ENCODE measurements at regions not wholly inside any gene's neighbourhood (a gene's known extent, or its start where the extent isn't known, plus 50 kb on each side); places are given as distances from the start of the nearest gene placed in this dataset.
A peak's percentile ranks its signal among the peaks of the same experiment; 100 is the strongest.

- WGBS, 2 donors (ENCODE audit: extremely low coverage in 2 of 2, insufficient read length in 2 of 2, insufficient replicate concordance in 1 of 2), result no CpG with 5 or more reads among the region's 3 CpGs
These were observed 74.5 kb downstream of the ETAA1 start for GRCh38 chr2:67471681-67472080.

GRCh38 chr2:67476809-67477790, 80.0 kb downstream of the ETAA1 start:
- no peaks in the 10 kb centered on the region for H3K27me3 ChIP-seq (ENCODE audit: control insufficient read depth in 3 of 3, insufficient read depth in 3 of 3, low read depth in 1 of 3, low read length in 3 of 3)
- H4K91ac ChIP-seq (ENCODE audit: low read depth, low read length, poor library complexity), result no peak overlapping the region

More at GRCh38 chr2:67471681-67472080, 74.5 kb downstream of the ETAA1 start:
- Histone ChIP-seq H3K9me3 (replicated peaks in 1 of 2; ENCODE audit: control insufficient read depth in 2 of 2, insufficient read depth in 1 of 2, low read depth in 1 of 2, low read length in 2 of 2) (no peaks in the 10 kb centered on the region), H2AFZ (ENCODE audit: low read length) (no peak overlapping the region), H2BK120ac (ENCODE audit: low read depth, low read length) (no peak overlapping the region), H3K4me3 (ENCODE audit: low read length in 2 of 2) (no peak overlapping the region), H3K14ac (ENCODE audit: low read length) (no peak overlapping the region), H3K79me1 (ENCODE audit: low read depth, low read length) (no peaks in the 10 kb centered on the region), H3K27me3 (ENCODE audit: control insufficient read depth in 3 of 3, insufficient read depth in 3 of 3, low read depth in 1 of 3, low read length in 3 of 3) (no peaks in the 10 kb centered on the region), H3K9ac (ENCODE audit: low read depth, low read length, poor library complexity) (no peak overlapping the region), H4K8ac (ENCODE audit: low read depth, low read length) (no peak overlapping the region), H3K18ac (ENCODE audit: low read length) (no peak overlapping the region), H2BK12ac (ENCODE audit: low read length) (no peak overlapping the region), H3K4ac (ENCODE audit: low read length) (no peak overlapping the region), H3K4me1 (ENCODE audit: control insufficient read depth in 2 of 2, insufficient read depth in 1 of 2, low read depth in 1 of 2, low read length in 2 of 2) (no peaks in the 10 kb centered on the region), H3K4me2 (ENCODE audit: insufficient read depth, low read length, poor library complexity, severe bottlenecking) (no peak overlapping the region), H3K23ac (ENCODE audit: low read depth, low read length, poor library complexity) (no peak overlapping the region), H4K91ac (ENCODE audit: low read depth, low read length, poor library complexity) (no peak overlapping the region), H3K27ac (replicated peaks; ENCODE audit: low read length) (no peak overlapping the region), H2AK5ac (ENCODE audit: low read depth, low read length) (no peak overlapping the region), H2BK15ac (ENCODE audit: low read length) (no peak overlapping the region), H2BK5ac (ENCODE audit: low read length) (no peak overlapping the region), H3K36me3 (replicated peaks in 1 of 2; ENCODE audit: control insufficient read depth in 2 of 2, insufficient read depth in 2 of 2, low read length in 2 of 2) (no peaks in the 10 kb centered on the region)
- no peak for DNase-seq (ENCODE audit: low spot score)

GRCh38 chr2:67479261-67479660, 82.1 kb downstream of the ETAA1 start:
- Histone ChIP-seq H3K9ac (ENCODE audit: low read depth, low read length, poor library complexity) (no peak overlapping the region), H3K36me3 (replicated peaks in 1 of 2; ENCODE audit: control insufficient read depth in 2 of 2, insufficient read depth in 2 of 2, low read length in 2 of 2) (no peaks in the 10 kb centered on the region), H2BK5ac (ENCODE audit: low read length) (no peak overlapping the region), H2AK5ac (ENCODE audit: low read depth, low read length) (no peak overlapping the region), H2BK12ac (ENCODE audit: low read length) (no peak overlapping the region), H3K4me1 (ENCODE audit: control insufficient read depth in 2 of 2, insufficient read depth in 1 of 2, low read depth in 1 of 2, low read length in 2 of 2) (no peaks in the 10 kb centered on the region), H2BK120ac (ENCODE audit: low read depth, low read length) (no peak overlapping the region), H3K4me3 (ENCODE audit: low read length in 2 of 2) (no peak overlapping the region), H4K8ac (ENCODE audit: low read depth, low read length) (no peak overlapping the region), H4K91ac (ENCODE audit: low read depth, low read length, poor library complexity) (no peak overlapping the region), H3K27ac (replicated peaks; ENCODE audit: low read length) (no peak overlapping the region), H3K23ac (ENCODE audit: low read depth, low read length, poor library complexity) (no peak overlapping the region), H2BK15ac (ENCODE audit: low read length) (no peak overlapping the region), H2AFZ (ENCODE audit: low read length) (no peak overlapping the region), H3K14ac (ENCODE audit: low read length) (no peak overlapping the region), H3K27me3 (ENCODE audit: control insufficient read depth in 3 of 3, insufficient read depth in 3 of 3, low read depth in 1 of 3, low read length in 3 of 3) (no peaks in the 10 kb centered on the region), H3K4me2 (ENCODE audit: insufficient read depth, low read length, poor library complexity, severe bottlenecking) (no peak overlapping the region), H3K9me3 (replicated peaks in 1 of 2; ENCODE audit: control insufficient read depth in 2 of 2, insufficient read depth in 1 of 2, low read depth in 1 of 2, low read length in 2 of 2) (no peaks in the 10 kb centered on the region), H3K4ac (ENCODE audit: low read length) (no peak overlapping the region), H3K18ac (ENCODE audit: low read length) (no peak overlapping the region), H3K79me1 (ENCODE audit: low read depth, low read length) (no peaks in the 10 kb centered on the region)
- WGBS, 2 donors (ENCODE audit: extremely low coverage in 2 of 2, insufficient read length in 2 of 2, insufficient replicate concordance in 1 of 2), result no CpG with 5 or more reads among the region's 1 CpG
- DNase-seq (ENCODE audit: low spot score), result no peak

More at GRCh38 chr2:67476809-67477790, 80.0 kb downstream of the ETAA1 start:
- no peak for DNase-seq (ENCODE audit: low spot score)
- no peak overlapping the region for H2AK5ac ChIP-seq (ENCODE audit: low read depth, low read length)
- H3K4me1 ChIP-seq (ENCODE audit: control insufficient read depth in 2 of 2, insufficient read depth in 1 of 2, low read depth in 1 of 2, low read length in 2 of 2), result no peaks in the 10 kb centered on the region
- H3K79me1 ChIP-seq (ENCODE audit: low read depth, low read length), result no peaks in the 10 kb centered on the region
- no peak overlapping the region for H3K23ac ChIP-seq (ENCODE audit: low read depth, low read length, poor library complexity)
- H3K9ac ChIP-seq (ENCODE audit: low read depth, low read length, poor library complexity), result no peak overlapping the region
- no peak overlapping the region for H3K27ac ChIP-seq (replicated peaks; ENCODE audit: low read length)
- no peak overlapping the region for H2BK5ac ChIP-seq (ENCODE audit: low read length)
- no peak overlapping the region for H3K4ac ChIP-seq (ENCODE audit: low read length)
- no peak overlapping the region for H3K4me2 ChIP-seq (ENCODE audit: insufficient read depth, low read length, poor library complexity, severe bottlenecking)
- H3K9me3 ChIP-seq (replicated peaks in 1 of 2; ENCODE audit: control insufficient read depth in 2 of 2, insufficient read depth in 1 of 2, low read depth in 1 of 2, low read length in 2 of 2), result no peaks in the 10 kb centered on the region
- WGBS, 2 donors (ENCODE audit: extremely low coverage in 2 of 2, insufficient read length in 2 of 2, insufficient replicate concordance in 1 of 2), result no CpG with 5 or more reads among the region's 9 CpGs
- H4K8ac ChIP-seq (ENCODE audit: low read depth, low read length), result no peak overlapping the region
- no peak overlapping the region for H2BK15ac ChIP-seq (ENCODE audit: low read length)
- no peak overlapping the region for H3K14ac ChIP-seq (ENCODE audit: low read length)
- no peak overlapping the region for H3K18ac ChIP-seq (ENCODE audit: low read length)
- no peak overlapping the region for H2BK120ac ChIP-seq (ENCODE audit: low read depth, low read length)
- no peak overlapping the region for H2AFZ ChIP-seq (ENCODE audit: low read length)
- H3K36me3 ChIP-seq (replicated peaks in 1 of 2; ENCODE audit: control insufficient read depth in 2 of 2, insufficient read depth in 2 of 2, low read length in 2 of 2), result no peaks in the 10 kb centered on the region
- H3K4me3 ChIP-seq (ENCODE audit: low read length in 2 of 2), result no peak overlapping the region
- H2BK12ac ChIP-seq (ENCODE audit: low read length), result no peak overlapping the region

GRCh38 chr2:67485431-67485830, 88.3 kb downstream of the ETAA1 start:
- Histone ChIP-seq H3K4me3 (ENCODE audit: low read length in 2 of 2) (no peak overlapping the region), H2BK5ac (ENCODE audit: low read length) (no peak overlapping the region), H2AFZ (ENCODE audit: low read length) (no peak overlapping the region), H3K4me1 (ENCODE audit: control insufficient read depth in 2 of 2, insufficient read depth in 1 of 2, low read depth in 1 of 2, low read length in 2 of 2) (no peaks in the 10 kb centered on the region), H3K27ac (replicated peaks; ENCODE audit: low read length) (no peak overlapping the region), H3K79me1 (ENCODE audit: low read depth, low read length) (no peaks in the 10 kb centered on the region), H4K91ac (ENCODE audit: low read depth, low read length, poor library complexity) (no peak overlapping the region), H2AK5ac (ENCODE audit: low read depth, low read length) (no peak overlapping the region), H3K4ac (ENCODE audit: low read length) (no peak overlapping the region), H2BK15ac (ENCODE audit: low read length) (no peak overlapping the region), H3K27me3 (ENCODE audit: control insufficient read depth in 3 of 3, insufficient read depth in 3 of 3, low read depth in 1 of 3, low read length in 3 of 3) (no peaks in the 10 kb centered on the region), H2BK12ac (ENCODE audit: low read length) (no peak overlapping the region), H4K8ac (ENCODE audit: low read depth, low read length) (peak overlapping the region; percentile 7), H2BK120ac (ENCODE audit: low read depth, low read length) (no peak overlapping the region), H3K23ac (ENCODE audit: low read depth, low read length, poor library complexity) (no peak overlapping the region), H3K9me3 (replicated peaks in 1 of 2; ENCODE audit: control insufficient read depth in 2 of 2, insufficient read depth in 1 of 2, low read depth in 1 of 2, low read length in 2 of 2) (no peaks in the 10 kb centered on the region), H3K9ac (ENCODE audit: low read depth, low read length, poor library complexity) (no peak overlapping the region), H3K4me2 (ENCODE audit: insufficient read depth, low read length, poor library complexity, severe bottlenecking) (no peak overlapping the region), H3K18ac (ENCODE audit: low read length) (no peak overlapping the region), H3K14ac (ENCODE audit: low read length) (no peak overlapping the region), H3K36me3 (replicated peaks in 1 of 2; ENCODE audit: control insufficient read depth in 2 of 2, insufficient read depth in 2 of 2, low read length in 2 of 2) (no peaks in the 10 kb centered on the region)
- no CpG with 5 or more reads among the region's 2 CpGs for WGBS, 2 donors (ENCODE audit: extremely low coverage in 2 of 2, insufficient read length in 2 of 2, insufficient replicate concordance in 1 of 2)
- DNase-seq (ENCODE audit: low spot score), result no peak
